HG02798 (cell line): ENCODE measurements at regions not wholly inside any gene's neighbourhood (a gene's known extent, or its start where the extent isn't known, plus 50 kb on each side); places are given as distances from the start of the nearest gene placed in this dataset.

Source experiments
- ATAC-seq: cut with Tn5 transposase; IDR thresholded peaks from one replicate; pipeline ENCODE4 v1.9.1; 2021; ENCODE audit warnings: mild to moderate bottlenecking; ENCODE audit not compliant: unreplicated experiment, poor library complexity

GRCh38 chr7:130909161-130909836, 175.3 kb upstream of the KLF14 start:
- ATAC-seq, result no peak

GRCh38 chr7:130909881-130910672, 176.1 kb upstream of the KLF14 start:
- ATAC-seq, result no peak

- ATAC-seq, result no peak
Observed at GRCh38 chr7:130910949-130911944, 177.2 kb upstream of the KLF14 start.

- no peak for ATAC-seq
Observed at GRCh38 chr7:130912082-130912861, 178.3 kb upstream of the KLF14 start.

GRCh38 chr7:130912862-130913638, 179.0 kb upstream of the KLF14 start:
- peak; percentile 90 for ATAC-seq

GRCh38 chr7:130913639-130914553, 179.9 kb upstream of the KLF14 start:
- no peak for ATAC-seq

GRCh38 chr7:130914554-130915294, 180.7 kb upstream of the KLF14 start:
- ATAC-seq, result no peak

- ATAC-seq, result no peak
Observed at GRCh38 chr7:130917669-130918128, 183.7 kb upstream of the KLF14 start.

- ATAC-seq, result no peak
Observed at GRCh38 chr7:130918129-130919052, 184.4 kb upstream of the KLF14 start.

- no peak for ATAC-seq
Observed at GRCh38 chr7:130919316-130920103, 185.5 kb upstream of the KLF14 start.

- no peak for ATAC-seq
Observed at GRCh38 chr7:130920122-130920521, 186.1 kb upstream of the KLF14 start.

GRCh38 chr7:130921391-130922180, 187.6 kb upstream of the KLF14 start:
- no peak for ATAC-seq

GRCh38 chr7:130922206-130923112, 188.5 kb upstream of the KLF14 start:
- no peak for ATAC-seq

GRCh38 chr7:130923365-130923764, 189.4 kb upstream of the KLF14 start:
- ATAC-seq, result no peak
